ENCODE measurements at regions not wholly inside any gene's neighbourhood (a gene's known extent, or its start where the extent isn't known, plus 50 kb on each side); places are given as distances from the start of the nearest gene placed in this dataset.

DNA sequence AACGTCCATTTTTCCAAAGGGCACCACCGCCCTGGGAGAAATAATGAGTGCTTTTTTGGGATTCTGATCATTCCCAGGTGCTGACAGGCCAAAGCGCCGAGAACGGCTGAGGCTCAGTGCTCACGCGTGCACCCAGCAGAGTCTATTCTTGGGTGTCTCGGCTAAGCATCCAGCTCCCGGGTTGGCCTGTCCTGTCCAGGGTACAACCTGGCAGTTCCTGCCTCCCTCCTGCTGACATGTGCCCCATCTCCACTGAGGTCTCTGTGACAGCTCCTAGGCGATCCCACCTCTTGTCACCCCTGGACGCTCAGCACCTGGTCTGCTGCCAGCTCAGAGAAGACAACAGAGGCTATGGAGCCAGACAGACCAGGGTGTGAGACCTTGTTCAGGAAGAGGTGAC, 684.5 kb downstream of the PTPRU start:
- TF ChIP-seq ZNF70 (CRISPR knock-in tag; IDR thresholded peaks at IDR 0.05) (no peak), ZFP3 (CRISPR knock-in tag; IDR thresholded peaks at IDR 0.05) (no peak), ZNF565 (CRISPR knock-in tag; conservative IDR thresholded peaks at IDR 0.05; ENCODE audit: low read depth) (no peak), GLIS3 (CRISPR knock-in tag; IDR thresholded peaks at IDR 0.05) (no peak), POU6F1 (CRISPR knock-in tag; IDR thresholded peaks at IDR 0.05; ENCODE audit: borderline replicate concordance, low read depth) (no peak), CREB5 (CRISPR knock-in tag; IDR thresholded peaks at IDR 0.05; ENCODE audit: low read depth) (no peak), ARNTL (CRISPR knock-in tag; IDR thresholded peaks at IDR 0.05; ENCODE audit: borderline replicate concordance, low read depth) (no peak), RARB (CRISPR knock-in tag; IDR thresholded peaks at IDR 0.05) (no peak), OSR1 (CRISPR knock-in tag; IDR thresholded peaks at IDR 0.05) (no peak)
- TF ChIP-seq, protein P1, sequence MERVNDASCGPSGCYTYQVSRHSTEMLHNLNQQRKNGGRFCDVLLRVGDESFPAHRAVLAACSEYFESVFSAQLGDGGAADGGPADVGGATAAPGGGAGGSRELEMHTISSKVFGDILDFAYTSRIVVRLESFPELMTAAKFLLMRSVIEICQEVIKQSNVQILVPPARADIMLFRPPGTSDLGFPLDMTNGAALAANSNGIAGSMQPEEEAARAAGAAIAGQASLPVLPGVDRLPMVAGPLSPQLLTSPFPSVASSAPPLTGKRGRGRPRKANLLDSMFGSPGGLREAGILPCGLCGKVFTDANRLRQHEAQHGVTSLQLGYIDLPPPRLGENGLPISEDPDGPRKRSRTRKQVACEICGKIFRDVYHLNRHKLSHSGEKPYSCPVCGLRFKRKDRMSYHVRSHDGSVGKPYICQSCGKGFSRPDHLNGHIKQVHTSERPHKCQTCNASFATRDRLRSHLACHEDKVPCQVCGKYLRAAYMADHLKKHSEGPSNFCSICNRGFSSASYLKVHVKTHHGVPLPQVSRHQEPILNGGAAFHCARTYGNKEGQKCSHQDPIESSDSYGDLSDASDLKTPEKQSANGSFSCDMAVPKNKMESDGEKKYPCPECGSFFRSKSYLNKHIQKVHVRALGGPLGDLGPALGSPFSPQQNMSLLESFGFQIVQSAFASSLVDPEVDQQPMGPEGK (CRISPR knock-in tag; IDR thresholded peaks at IDR 0.05; ENCODE audit: borderline replicate concordance): no peak
